ENCODE measurements at regions not wholly inside any gene's neighbourhood (a gene's known extent, or its start where the extent isn't known, plus 50 kb on each side); places are given as distances from the start of the nearest gene placed in this dataset.
"Not testable (repeated sequence)": the region's sequence is repeated elsewhere in the genome, so short reads cannot be mapped to it uniquely, and the experiment has no call there.

DNA sequence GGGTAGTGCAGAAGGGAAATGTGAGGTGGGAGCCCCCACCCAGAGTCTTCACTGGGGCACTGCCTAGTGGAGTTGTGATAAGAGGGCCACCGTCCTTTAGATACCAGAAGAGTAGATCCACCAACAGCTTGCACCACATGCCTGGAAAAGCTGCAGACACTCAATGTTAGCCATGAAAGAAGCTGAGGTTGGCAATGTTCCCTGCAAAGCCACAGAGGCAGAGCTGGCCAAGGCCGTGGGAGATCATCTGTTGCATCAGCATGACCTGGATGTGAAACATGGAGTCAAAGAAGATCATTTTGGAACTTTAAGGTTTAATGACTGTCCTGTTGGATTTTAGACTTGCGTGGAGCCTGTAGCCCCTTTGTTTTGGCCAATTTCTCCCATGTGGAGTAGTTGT, 468.4 kb upstream of the FOXG1 start:
- DNase-seq: no peak

DNA sequence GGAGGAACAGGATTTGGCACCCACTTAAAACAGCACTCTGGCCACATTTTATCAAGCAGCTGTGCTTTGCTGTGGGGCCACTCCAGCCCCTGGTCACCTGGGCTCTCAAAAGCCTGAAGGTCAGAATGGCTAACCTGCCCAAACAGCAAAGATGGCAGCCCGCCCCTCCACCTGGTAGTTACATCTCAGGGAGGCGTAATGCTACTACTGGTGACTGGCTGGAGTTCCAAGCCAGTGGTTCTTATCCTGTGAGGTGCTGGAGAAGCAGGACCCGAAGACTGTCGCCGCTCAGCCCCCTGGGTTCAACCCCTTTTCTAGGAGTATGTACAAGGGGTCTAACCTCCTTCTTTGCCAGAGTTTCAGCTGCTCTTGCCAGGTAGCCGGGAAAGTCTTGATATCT, 467.4 kb upstream of the FOXG1 start:
- DNase-seq: no peak

DNA sequence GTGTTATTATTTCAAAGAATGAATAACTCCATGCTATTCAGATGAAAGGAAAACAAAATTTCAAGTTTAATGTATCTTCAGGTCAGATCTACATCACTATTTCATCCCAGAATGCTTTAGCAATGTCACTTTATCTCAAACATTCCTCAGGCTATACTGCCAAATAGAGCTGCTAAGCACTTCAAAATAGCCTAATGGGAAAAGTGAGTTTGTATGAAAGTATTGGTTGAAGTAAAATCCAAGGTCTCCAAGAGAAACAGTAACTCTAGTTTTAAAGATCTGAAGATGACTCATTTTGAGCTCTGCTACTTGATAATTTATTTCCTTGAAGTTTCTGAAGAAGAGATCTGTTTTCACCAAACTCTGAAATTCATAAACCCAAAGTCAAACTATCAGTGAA, 466.2 kb upstream of the FOXG1 start:
- no peak for DNase-seq

- no peak for DNase-seq
These were observed 465.4 kb upstream of the FOXG1 start for GRCh38 chr14:28301179-28301578.

DNA sequence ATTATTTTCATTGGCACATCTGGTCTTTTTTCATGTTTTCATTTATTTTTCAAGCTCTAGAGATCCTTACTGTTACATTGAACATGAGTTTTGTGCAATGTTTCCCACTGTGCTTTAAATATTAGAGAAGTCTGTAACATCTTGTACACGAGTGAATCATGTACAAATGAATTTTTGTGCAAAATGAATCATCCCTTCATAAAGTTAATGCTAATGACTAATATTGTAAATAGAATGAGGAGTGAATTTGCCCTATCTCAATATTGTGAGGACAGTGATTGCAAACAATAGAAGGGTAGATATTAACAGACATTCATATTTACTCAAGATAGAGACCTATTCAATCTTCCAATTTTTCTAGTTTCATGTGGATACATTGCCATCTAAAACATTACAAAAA, 463.3 kb upstream of the FOXG1 start:
- DNase-seq: no peak

DNA sequence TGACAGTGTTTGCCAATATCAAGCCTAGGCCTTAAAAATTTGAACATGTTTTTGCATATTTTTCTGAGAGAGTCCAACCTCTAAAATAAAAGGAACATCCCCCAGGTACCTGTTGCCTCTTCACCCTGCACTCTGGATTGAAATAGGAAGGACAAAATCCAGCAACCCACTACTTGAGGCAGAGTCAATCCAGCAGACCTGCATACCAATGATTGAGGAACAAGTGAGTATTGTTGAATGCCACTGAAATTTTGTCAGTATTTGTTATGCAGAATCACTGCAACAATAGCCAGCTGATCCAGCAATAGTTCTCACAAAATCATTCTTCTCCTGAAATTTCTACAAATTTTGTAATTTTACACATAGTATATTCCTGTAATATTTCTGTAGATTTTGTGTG, 460.6 kb upstream of the FOXG1 start:
- DNase-seq: no peak

DNA sequence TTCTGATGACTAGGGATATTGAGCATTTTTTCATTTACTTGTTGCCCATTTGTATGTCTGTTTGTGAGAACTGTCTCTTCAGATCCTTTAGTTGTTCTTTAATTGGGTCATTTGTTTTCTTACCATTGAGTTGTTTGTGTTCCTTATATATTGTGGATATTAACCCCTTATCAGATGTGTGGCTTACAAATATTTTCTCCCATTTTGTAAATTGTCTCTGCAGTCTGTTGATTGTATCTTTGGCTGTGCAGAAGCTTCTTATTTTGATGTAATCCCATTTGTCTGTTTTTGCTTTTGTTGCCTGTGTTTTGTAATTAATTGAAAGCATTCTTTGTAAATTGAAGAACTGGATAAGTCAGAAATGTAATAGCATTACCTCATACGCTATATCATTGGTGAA, 459.1 kb upstream of the FOXG1 start:
- DNase-seq: no peak

DNA sequence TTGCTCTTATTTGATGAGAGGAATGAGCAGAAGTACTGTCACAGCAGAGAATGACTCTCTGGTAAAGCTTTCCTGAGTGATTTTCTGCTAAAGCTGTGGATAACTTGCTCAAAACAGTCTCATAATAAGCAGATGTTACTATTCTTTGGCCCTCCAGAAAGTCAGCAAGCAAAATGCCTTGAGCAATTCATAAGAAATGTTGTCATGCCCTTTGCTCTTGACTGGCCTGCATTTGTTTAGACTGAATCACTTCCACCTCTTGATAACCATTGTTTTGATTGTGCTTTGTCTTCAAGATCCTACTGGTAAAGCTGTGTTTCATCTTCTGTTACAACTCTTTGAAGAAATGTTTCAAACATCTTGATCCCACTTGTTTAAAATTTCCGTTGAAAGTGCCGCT, 457.9 kb upstream of the FOXG1 start:
- no peak for DNase-seq

GRCh38 chr14:28317890-28318675, 448.5 kb upstream of the FOXG1 start:
- DNase-seq: not testable (repeated sequence)

- DNase-seq: no peak
These were observed 444.9 kb upstream of the FOXG1 start for GRCh38 chr14:28321475-28322244.

- no peak for DNase-seq
These were observed 443.2 kb upstream of the FOXG1 start for GRCh38 chr14:28323366-28323765.

DNA sequence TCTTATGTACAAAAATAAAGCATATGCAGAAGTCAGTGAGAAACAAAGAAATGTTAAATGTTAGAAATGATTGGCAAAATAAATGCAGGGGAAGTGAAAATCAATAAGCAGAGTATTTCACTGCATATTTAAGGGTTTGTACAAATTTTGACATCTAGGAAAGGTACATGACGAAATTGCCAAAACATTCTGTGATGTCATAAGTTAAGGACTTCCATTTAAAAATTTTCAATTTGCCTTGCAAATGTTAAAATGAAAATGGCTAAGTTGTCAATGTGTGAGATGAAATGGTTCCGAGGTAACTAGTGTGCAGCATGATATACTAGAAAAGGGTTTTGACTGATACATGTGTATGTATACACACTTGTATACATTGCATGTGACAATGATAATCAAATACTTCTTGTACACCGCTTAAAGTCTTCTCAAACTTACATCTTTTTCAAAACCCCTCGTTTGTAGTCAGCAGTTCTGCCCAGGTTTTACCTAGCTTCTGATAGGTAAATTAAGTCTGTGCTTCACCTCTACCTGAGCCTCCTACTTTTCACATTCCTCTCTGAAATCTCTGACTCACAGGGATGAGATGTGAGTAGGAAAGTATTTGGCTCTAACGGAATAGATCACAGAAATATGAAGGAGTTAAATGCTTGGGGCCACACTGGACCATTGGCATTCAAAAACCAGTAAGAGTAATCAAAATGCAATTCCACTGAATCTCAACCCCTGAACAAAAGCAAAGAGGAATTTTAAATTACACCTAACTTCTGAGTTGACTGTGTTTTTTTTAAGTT, 442.4 kb upstream of the FOXG1 start:
- DNase-seq: no peak

GRCh38 chr14:28340816-28341215, 425.8 kb upstream of the FOXG1 start:
- DNase-seq: peak; percentile 75

DNA sequence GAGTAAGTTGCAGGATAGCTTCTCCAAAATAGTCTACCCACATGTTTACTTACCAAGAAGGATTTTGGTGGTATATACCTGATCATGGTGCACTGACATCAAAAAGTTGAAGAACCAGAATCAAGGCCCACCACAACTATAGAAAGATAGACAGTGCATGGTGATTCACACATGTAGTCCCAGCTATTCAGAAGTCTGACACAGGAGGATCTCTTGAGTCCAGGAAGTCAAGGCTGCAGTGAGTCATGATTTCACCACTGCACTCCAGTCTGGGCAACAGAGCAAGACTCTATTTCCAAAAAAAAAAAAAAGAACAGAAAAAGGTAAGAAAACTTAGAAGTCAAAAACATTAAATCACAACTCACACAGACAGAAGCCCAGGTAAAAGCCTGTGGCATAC, 422.2 kb upstream of the FOXG1 start:
- DNase-seq: no peak

GRCh38 chr14:28348797-28349196, 417.8 kb upstream of the FOXG1 start:
- no peak for DNase-seq

DNA sequence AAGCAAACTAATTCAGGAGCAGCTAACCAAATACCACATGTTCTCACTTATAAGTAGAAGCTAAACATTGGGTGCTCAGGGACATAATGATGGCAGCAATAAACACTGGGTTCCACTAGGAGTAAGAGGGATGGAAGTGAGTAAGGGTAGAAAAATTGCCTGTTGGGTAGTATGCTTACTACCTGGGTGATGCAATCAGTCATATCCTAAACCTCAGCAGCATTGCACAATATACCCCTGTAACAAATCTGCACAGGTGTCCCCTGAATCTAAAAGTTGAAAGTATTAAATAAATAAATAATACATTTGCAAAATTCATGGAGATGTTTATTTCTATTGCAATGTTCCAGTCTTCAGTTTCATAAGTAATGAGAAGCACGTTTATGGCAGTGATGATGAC, 409.8 kb upstream of the FOXG1 start:
- DNase-seq: no peak

DNA sequence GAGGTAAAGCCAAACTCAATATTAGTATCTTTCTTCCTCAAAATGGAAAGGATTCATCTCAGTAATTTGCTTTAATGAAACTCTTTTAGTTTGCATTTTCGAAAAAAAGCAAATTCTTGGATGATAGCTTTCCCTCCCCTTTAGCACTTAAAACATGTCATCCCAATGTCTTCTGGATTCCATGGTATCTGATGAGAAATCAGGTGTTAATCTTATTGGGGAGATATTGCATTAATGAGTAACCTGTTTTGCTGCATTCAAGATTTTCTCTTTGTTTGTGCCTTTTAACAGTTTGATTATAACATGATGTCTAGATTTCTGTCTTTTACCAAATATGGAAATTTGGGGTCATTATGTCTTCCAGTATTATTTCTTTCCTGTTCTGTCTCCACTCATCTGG, 405.1 kb upstream of the FOXG1 start:
- DNase-seq: no peak

DNA sequence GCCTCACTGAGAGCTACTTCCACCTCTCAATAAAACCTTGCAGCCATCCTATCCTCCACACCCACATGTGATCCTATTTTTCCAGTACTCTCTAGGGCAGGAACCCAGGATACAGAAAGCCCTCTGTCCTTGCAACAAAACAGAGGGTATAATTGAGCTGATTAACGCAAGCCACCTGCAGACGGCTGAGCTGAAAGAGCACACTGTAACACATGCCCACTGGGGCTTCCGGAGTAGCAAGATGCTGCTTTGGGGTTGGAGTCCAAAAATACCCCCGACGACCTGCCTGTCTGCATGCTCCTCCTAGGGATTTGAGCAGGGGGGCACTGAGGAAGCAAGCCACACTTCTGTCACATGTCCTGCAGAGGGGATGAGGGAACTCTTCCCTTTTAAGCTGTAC, 401.1 kb upstream of the FOXG1 start:
- DNase-seq: no peak

DNA sequence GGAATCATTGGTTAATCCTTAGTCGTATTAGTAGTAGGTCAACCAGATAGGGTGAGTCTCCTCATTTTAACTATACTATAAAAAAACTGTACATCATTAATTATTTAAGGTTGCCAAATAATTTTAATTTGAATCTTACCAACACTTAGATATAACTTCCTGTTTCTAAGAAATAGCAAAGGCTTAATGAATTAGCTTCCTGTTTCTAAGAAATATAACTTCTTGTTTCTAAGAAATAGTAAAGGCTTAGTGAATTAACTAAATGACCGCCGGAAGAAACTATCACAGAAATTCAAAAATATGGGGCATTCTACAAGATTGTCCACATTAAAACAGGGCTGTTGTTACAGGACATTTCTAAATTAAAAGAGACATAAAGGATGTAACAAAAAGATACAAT, 392.9 kb upstream of the FOXG1 start:
- DNase-seq: no peak

DNA sequence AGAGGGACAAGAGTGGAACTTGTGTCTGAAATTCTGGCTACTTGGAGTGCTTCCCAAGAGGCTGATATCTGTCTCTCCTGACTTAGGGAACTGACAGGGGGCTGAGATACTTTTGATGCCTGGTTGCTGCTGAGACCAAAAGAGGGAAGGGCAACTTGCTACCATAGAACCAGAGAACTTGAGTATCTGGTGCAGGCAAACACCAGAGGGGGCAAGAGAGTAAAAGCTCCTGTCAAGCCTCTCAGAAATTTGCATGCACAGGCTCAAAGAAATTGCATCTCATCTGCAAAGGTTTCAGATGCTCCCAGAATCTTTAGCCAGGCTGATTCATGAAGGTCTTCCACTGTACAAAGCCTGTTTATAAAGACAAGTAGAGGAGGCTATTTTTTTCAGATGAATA, 391.3 kb upstream of the FOXG1 start:
- peak; percentile 2 for DNase-seq

DNA sequence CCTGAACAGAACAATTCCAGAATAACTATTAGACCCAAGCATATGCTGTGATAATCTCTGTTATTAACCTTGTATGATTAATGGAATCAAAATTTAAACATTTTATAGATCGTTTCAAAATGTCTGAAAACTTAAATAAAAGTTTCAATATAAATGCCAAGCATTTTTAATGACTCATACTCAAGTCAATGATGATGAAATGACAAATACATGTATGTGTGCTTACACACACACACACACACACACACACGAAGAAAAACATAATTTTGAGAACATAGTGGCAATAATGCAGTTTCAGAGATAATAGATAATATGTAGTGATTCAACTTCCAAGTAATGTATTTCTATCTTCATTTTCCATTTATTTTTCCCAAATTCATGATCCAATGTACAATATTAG, 384.9 kb upstream of the FOXG1 start:
- DNase-seq: no peak

DNA sequence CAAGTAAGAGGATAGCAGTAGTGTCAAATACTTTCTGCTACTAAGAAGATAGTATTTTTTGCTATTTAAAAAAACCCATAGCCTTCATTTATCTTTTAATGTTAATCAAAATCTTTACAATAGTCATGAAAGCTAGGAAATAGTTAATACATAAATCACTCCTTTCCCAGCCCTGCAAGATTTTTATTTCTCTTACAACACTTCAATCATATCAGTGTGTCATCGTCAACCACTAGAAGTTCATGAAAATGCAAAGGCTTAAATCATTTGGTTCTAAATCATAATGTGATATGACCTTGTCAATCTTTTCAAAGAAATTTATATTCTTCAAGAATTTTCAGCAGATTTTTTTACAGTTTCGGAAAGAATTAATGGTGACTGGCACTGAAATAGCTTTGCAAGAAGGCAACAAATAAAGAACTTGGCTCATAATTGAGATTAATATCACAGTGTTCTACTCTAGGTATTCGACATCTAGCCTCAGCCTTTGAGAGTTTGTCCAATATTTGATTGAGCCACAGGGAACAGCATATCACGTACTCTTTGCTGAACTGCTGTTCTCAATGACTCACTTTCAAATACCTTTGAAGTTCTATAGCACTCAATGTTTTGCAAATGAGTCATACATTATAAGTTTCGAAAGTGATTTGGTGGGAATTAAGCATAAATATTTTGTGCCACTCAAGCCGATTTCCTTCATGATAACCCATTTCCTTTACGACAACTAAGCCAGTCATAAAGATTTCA, 384.0 kb upstream of the FOXG1 start:
- DNase-seq: no peak

DNA sequence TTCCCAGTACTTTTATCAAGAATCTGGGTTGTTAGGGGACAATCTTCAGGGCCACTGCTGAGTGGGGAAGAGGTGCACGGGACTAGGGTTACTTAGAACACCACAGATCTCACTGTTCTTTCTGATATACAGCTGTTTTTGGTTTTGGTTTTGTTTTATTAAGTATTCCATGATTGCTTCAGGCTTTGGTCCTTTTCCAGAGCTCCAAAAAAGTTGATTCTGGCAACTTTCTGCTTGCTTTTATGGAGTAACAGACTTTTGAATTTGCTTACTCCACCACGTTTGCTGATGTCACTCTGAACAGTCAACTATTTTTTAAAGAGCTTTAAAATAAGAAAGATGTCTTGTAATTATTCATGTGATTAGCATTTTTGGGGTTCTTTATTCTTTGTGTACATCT, 368.1 kb upstream of the FOXG1 start:
- no peak for DNase-seq

All from eye (tissue), 1 donor.